ENCODE measurements at regions not wholly inside any gene's neighbourhood (a gene's known extent, or its start where the extent isn't known, plus 50 kb on each side); places are given as distances from the start of the nearest gene placed in this dataset.

GRCh38 chr15:81894061-81894460 lies 151.8 kb downstream of the MEX3B start:
- dilution Hi-C loops (cut with MboI; ENCODE audit: extremely low pct_ligation_motif_present, low sequenced_read_pairs) = no loop called here
- intact Hi-C loops (cut with micrococcal nuclease) = no loop called here
- no peaks in the 10 kb centered on the region for H3K9me3 ChIP-seq (replicated peaks; ENCODE audit: control insufficient read depth, insufficient read depth, low read length)
- no peak overlapping the region for H2AFZ ChIP-seq (ENCODE audit: low read depth, low read length)
- no peaks in the 10 kb centered on the region for H3K27me3 ChIP-seq (ENCODE audit: control insufficient read depth in 2 of 2, insufficient read depth in 2 of 2, low read length in 2 of 2)
- TF ChIP-seq MYC (IDR thresholded peaks at IDR 0.05; ENCODE audit: low read depth, low read length) (no peak), FOS (IDR thresholded peaks at IDR 0.05; ENCODE audit: borderline replicate concordance, insufficient read depth, low read length) (no peak), JUN (IDR thresholded peaks at IDR 0.05; ENCODE audit: borderline replicate concordance, insufficient read depth, insufficient read length, low read depth) (no peak), GATA2 (IDR thresholded peaks at IDR 0.05; ENCODE audit: insufficient read depth, insufficient read length, low read depth, low read length) (no peak), POLR2AphosphoS5 (IDR thresholded peaks at IDR 0.05; ENCODE audit: insufficient read depth, low read depth, low read length) (no peak), POLR2A (IDR thresholded peaks at IDR 0.05; ENCODE audit: low read depth, low read length) (no peak), EZH2 (IDR thresholded peaks at IDR 0.05; ENCODE audit: borderline replicate concordance, low read depth, low read length, severe bottlenecking) (no peak)
- TF ChIP-seq, protein P1, sequence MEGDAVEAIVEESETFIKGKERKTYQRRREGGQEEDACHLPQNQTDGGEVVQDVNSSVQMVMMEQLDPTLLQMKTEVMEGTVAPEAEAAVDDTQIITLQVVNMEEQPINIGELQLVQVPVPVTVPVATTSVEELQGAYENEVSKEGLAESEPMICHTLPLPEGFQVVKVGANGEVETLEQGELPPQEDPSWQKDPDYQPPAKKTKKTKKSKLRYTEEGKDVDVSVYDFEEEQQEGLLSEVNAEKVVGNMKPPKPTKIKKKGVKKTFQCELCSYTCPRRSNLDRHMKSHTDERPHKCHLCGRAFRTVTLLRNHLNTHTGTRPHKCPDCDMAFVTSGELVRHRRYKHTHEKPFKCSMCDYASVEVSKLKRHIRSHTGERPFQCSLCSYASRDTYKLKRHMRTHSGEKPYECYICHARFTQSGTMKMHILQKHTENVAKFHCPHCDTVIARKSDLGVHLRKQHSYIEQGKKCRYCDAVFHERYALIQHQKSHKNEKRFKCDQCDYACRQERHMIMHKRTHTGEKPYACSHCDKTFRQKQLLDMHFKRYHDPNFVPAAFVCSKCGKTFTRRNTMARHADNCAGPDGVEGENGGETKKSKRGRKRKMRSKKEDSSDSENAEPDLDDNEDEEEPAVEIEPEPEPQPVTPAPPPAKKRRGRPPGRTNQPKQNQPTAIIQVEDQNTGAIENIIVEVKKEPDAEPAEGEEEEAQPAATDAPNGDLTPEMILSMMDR (IDR thresholded peaks at IDR 0.05; ENCODE audit: extremely low read depth in 1 of 2, insufficient read depth in 1 of 2, low read depth in 1 of 2, low read length in 2 of 2) = no peak
- TF ChIP-seq, protein P2, sequence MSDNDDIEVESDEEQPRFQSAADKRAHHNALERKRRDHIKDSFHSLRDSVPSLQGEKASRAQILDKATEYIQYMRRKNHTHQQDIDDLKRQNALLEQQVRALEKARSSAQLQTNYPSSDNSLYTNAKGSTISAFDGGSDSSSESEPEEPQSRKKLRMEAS (IDR thresholded peaks at IDR 0.05; ENCODE audit: insufficient read depth, insufficient read length) = no peak
- H3K36me3 ChIP-seq (ENCODE audit: control insufficient read depth in 2 of 2, extremely low read depth in 1 of 2, insufficient read depth in 2 of 2, low read length in 2 of 2) = no peaks in the 10 kb centered on the region
- no peak for FAIRE-seq
- H3K27ac ChIP-seq (ENCODE audit: insufficient read depth, low read depth, low read length) = no peak overlapping the region
- BruUV-seq (replicated peaks) = no TSS peak
- no peak overlapping the region for H3K4me2 ChIP-seq (ENCODE audit: insufficient read depth, low read length)
- CTCF ChIA-PET = no interaction called here
- no peak overlapping the region for H3K4me3 ChIP-seq (replicated peaks in 1 of 3; ENCODE audit: insufficient read depth in 1 of 3, low read depth in 1 of 3, low read length in 3 of 3)
- DNase-seq (ENCODE audit: low read depth, low spot score) = no peak
- H3K4me1 ChIP-seq (ENCODE audit: control insufficient read depth, extremely low read depth, insufficient read depth, low read length) = no peaks in the 10 kb centered on the region
- POLR2A ChIA-PET = no interaction called here
- H3K79me2 ChIP-seq (ENCODE audit: control insufficient read depth, insufficient read depth, low read length) = no peaks in the 10 kb centered on the region
- no peaks in the 10 kb centered on the region for H3K9me1 ChIP-seq (replicated peaks; ENCODE audit: control insufficient read depth, extremely low read depth, insufficient read depth, low read length)
- H3K9ac ChIP-seq (replicated peaks; ENCODE audit: extremely low read depth, insufficient read depth, low read length) = no peak overlapping the region
- H4K20me1 ChIP-seq (replicated peaks; ENCODE audit: control insufficient read depth, extremely low read depth, insufficient read depth, low read length) = no peaks in the 10 kb centered on the region
